MG63 (cell line): ENCODE measurements at regions not wholly inside any gene's neighbourhood (a gene's known extent, or its start where the extent isn't known, plus 50 kb on each side); places are given as distances from the start of the nearest gene placed in this dataset.

Experiments
- DNase-seq: peaks from one replicate; pipeline ENCODE4 v3.0.0-alpha.2; 2020
- H3K27me3 ChIP-seq: fragments of 250-450 bp; sonication (Bioruptor Pico); 2 replicates; pipeline ENCODE4 v1.5.1; 2020; ENCODE audit warnings: mild to moderate bottlenecking, moderate library complexity
- H3K36me3 ChIP-seq: fragments of 250-450 bp; sonication (Bioruptor Pico); 2 replicates; pipeline ENCODE4 v1.5.1; 2020; ENCODE audit warnings: mild to moderate bottlenecking, moderate library complexity
- H3K4me3 ChIP-seq: fragments of 250-450 bp; sonication (Bioruptor Pico); 2 replicates; pipeline ENCODE4 v1.5.1; 2020; ENCODE audit warnings: mild to moderate bottlenecking, moderate library complexity
- H3K9me3 ChIP-seq: fragments of 250-450 bp; sonication (Bioruptor Pico); 2 replicates; pipeline ENCODE4 v1.5.1; 2020; ENCODE audit warnings: mild to moderate bottlenecking, moderate library complexity

DNA sequence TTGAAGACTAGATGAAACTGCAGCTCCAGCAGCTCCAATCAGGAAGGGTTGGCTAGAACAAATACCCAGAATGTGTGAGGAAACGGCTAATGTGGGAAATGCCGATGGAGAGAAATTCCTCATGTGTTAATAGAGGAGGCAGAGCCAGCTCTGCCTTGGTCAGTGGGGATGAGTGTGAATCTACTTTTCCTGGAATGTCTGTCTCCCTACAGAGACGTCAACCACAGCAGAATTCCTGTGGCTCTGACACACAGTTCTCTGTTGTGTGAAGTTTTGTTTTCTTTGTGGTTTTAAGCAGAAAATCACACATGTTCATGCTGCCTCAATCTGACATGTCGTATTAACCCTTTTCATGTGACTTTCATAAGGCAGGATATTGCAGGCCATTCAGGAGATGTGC lies 476.6 kb upstream of the WWC1 start:
- no peaks in the 10 kb centered on the region for H3K36me3 ChIP-seq
- H3K4me3 ChIP-seq: no peak overlapping the region
- H3K9me3 ChIP-seq: peaks cover 9% of the 10 kb centered on the region; the same call in 1 of the 2 replicates
- no peaks in the 10 kb centered on the region for H3K27me3 ChIP-seq
- peak; percentile 74 for DNase-seq

DNA sequence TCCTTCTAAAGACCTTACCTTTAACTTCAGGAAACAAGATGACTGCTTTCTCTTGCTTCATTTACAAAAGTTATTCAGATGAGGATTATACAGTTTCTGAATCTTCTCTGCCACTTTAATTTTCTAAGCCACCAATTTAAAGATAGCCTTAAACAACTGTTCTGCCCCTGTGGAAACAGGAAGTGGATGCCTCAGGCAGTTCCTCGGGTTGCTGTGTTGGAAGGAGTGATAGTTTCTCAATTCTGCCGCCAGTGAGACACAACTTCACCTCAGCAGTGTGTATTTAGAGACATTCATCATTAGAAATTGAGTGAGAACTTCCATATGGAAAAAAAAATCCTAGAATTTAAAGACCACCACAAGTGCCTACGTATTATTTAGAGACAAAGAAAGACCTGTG lies 475.1 kb upstream of the WWC1 start:
- Histone ChIP-seq H3K27me3 (no peaks in the 10 kb centered on the region), H3K4me3 (no peak overlapping the region)
- DNase-seq: no peak

DNA sequence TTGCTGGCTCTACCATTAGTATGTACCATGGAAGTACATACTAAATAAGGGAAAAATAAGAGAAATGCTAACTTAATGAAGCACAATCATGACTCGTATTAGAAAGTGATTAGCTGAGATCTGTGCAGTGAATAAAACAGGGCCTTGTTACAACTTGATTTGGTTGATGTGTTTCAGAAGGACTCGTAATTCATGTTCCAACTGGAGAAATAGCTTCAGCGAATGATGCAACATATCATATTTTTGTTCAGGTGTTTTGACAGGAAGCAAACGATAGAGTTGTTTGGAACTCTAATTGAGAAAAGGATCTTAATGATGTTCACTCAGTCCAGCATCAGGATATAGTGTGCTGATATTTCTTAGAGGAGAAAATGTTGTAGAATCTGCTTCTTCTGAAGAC lies 474.6 kb upstream of the WWC1 start:
- no peak for DNase-seq
- Histone ChIP-seq H3K4me3 (no peak overlapping the region), H3K9me3 (peaks cover 9% of the 10 kb centered on the region; the same call in 1 of the 2 replicates), H3K36me3 (no peaks in the 10 kb centered on the region), H3K27me3 (no peaks in the 10 kb centered on the region)

More for the DNA sequence above, 475.1 kb upstream of the WWC1 start:
- Histone ChIP-seq H3K9me3 (peaks cover 9% of the 10 kb centered on the region; the same call in 1 of the 2 replicates), H3K36me3 (no peaks in the 10 kb centered on the region)

DNA sequence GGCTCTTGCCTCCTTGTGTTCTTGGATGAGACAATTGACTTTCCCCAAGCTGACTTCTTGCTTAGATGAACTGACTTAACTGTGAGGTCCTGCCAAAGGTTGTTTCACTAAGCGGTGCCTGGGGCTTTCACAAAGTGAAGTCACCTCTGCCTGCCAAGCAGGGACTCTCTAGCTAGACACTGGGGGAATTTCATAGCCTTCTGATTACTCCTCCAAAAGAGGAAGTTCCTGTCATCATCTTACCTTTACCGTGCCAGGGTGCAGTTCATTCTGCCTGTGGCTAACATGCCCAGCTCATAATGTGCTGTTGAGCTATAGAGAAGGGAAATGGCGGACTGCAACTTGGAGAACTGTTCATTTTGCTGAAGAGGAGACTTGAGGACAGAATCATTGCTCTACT lies 472.0 kb upstream of the WWC1 start:
- Histone ChIP-seq H3K36me3 (no peaks in the 10 kb centered on the region), H3K9me3 (peaks cover 9% of the 10 kb centered on the region; the same call in 1 of the 2 replicates), H3K27me3 (no peaks in the 10 kb centered on the region), H3K4me3 (no peak overlapping the region)
- DNase-seq: no peak

DNA sequence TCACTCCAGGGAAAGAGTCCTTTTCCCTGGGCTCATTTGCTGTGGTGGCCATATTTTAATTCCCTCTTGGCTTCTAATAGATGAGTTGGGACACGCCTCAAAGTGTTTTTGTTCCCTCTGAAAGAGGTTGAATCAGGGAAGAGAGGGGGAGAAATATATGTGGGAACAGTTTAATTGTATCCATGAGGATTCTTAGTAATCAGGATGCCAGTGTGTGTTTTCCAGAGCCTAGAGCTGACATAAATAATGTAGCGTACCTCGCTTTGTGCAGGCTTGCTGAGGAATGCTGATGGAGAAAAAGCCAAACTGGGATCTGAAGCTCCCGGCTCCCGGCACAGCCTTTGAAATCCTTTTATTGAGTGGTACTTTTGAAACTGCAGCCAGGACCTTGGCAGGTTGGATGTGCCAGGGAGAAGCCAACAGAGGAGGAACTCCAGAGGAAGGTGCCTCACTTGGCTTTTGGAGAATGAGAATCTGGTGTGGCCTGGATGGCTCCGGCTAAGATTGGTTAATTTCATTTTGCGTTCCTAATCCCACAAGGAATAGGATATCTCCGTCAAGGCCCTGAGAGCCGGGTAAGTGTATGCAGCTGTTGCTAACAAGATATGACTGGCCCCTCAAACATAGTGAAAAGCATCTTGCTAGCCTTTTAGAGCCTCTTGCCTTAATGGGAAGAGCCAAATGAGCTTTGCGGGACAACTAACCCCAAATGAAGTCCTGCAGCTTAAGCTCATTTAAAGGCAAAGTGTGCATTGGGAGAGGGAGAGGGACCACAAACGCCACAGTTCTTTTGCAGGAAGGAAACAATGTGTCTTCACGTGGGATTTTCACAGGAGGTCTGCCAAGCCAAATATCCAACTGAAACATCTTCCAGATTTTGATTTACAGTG lies 471.1 kb upstream of the WWC1 start:
- no peak for DNase-seq
- no peak overlapping the region for H3K4me3 ChIP-seq

DNA sequence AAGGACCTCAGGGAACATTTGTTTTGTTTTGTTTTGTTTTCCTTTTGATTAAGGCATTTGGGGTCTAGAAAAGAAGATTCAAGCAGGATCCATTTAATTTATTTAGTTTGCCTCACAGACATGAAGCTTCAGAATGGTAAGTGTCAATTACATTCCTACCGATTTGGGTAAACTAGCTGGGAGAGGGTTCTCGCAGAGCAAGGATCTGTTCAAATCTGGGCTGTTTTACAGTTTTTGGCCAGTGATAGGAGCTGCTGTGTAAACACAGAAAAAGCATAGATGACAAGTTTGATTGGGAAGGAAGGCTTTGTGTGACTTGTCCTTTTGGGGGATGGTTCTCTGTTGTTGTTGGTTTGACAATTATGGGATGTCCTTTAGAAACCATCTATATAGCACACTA lies 470.3 kb upstream of the WWC1 start:
- Histone ChIP-seq H3K9me3 (peaks cover 1% of the 10 kb centered on the region; the same call in 1 of the 2 replicates), H3K27me3 (no peaks in the 10 kb centered on the region), H3K36me3 (no peaks in the 10 kb centered on the region), H3K4me3 (no peak overlapping the region)
- DNase-seq: no peak

More for the DNA sequence above, 471.1 kb upstream of the WWC1 start:
- no peaks in the 10 kb centered on the region for H3K27me3 ChIP-seq
- peaks cover 9% of the 10 kb centered on the region; the same call in 1 of the 2 replicates for H3K9me3 ChIP-seq
- no peaks in the 10 kb centered on the region for H3K36me3 ChIP-seq

DNA sequence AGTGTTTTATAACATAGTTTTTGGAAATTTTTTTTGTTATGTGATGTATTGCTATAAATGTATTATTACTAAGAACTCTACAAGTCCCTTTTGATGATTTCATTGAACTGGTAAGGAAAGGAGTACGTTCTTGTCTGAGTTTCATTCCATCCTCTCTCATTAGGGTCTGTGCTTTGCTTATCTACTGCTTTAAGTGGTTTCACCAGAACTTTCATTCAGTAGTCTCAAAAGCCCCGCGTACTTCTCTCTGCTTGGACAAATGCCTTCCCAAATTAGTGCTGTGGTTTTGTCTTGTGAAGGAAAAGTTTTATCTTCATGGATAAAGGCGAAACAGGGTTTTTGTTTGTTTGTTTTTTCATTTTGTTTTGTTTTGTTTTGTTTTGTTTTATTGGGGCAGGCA lies 469.8 kb upstream of the WWC1 start:
- no peaks in the 10 kb centered on the region for H3K27me3 ChIP-seq
- H3K9me3 ChIP-seq: no peaks in the 10 kb centered on the region
- H3K4me3 ChIP-seq: no peak overlapping the region
- DNase-seq: no peak
- H3K36me3 ChIP-seq: no peaks in the 10 kb centered on the region

DNA sequence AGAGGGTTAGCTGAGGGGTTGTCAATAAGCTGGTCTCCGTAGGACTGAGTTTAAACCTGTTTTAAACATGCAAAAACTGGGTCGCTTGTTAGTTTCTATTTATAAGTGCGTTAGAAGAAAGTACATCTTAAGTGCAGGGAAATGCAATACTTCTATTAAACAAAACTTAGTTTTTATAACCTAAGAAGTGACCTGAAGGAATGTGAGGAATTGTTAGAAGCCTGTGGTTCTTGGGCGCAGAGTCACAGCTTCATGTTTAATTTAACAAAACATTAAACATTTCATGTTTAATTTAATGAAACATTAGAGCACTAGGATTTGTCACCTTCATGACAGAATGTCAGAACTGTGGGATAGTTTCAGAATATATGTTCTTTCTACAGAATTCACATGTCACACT lies 469.2 kb upstream of the WWC1 start:
- DNase-seq: no peak
- Histone ChIP-seq H3K27me3 (no peaks in the 10 kb centered on the region), H3K4me3 (no peak overlapping the region)

DNA sequence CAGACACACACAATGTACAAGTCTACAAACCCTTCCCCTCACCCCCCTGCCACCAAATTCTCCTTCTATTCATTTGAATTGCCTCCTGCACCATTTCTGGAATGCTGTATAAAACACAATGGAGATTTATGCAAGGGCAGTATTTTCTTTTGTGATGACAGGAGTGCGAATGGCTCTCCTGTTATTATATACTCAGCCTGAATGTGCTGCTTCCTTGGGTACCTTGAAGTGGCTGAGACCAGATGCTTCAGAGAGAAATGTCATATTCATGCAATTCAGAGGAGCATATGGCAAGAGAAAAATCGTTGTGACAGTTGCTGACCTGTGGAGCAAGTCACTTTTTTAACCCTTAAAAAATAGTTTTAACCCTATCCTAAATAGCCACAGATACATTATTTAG lies 468.0 kb upstream of the WWC1 start:
- no peaks in the 10 kb centered on the region for H3K36me3 ChIP-seq
- H3K4me3 ChIP-seq: no peak overlapping the region
- no peak for DNase-seq
- no peaks in the 10 kb centered on the region for H3K27me3 ChIP-seq
- no peaks in the 10 kb centered on the region for H3K9me3 ChIP-seq

More for the DNA sequence above, 469.2 kb upstream of the WWC1 start:
- H3K36me3 ChIP-seq: no peaks in the 10 kb centered on the region
- no peaks in the 10 kb centered on the region for H3K9me3 ChIP-seq

DNA sequence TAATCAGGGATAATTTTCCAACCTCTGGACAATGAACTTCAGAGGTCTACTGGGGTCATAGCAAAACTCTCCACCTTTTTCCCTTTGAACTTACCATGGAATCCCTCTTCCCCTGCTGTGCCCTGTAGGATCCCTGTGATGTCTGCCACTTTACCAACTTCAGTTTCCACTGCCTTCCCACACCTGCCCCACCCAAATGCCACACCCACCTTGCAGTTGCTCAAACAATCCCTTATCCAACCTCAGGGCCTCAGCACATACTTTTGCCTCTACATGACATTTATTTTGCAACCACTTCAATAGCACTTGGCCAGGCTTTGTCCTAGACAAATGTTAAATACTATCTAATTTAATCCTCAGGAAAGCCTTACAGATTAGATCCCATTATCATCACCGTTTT lies 463.7 kb upstream of the WWC1 start:
- DNase-seq: no peak
- H3K9me3 ChIP-seq: no peaks in the 10 kb centered on the region

DNA sequence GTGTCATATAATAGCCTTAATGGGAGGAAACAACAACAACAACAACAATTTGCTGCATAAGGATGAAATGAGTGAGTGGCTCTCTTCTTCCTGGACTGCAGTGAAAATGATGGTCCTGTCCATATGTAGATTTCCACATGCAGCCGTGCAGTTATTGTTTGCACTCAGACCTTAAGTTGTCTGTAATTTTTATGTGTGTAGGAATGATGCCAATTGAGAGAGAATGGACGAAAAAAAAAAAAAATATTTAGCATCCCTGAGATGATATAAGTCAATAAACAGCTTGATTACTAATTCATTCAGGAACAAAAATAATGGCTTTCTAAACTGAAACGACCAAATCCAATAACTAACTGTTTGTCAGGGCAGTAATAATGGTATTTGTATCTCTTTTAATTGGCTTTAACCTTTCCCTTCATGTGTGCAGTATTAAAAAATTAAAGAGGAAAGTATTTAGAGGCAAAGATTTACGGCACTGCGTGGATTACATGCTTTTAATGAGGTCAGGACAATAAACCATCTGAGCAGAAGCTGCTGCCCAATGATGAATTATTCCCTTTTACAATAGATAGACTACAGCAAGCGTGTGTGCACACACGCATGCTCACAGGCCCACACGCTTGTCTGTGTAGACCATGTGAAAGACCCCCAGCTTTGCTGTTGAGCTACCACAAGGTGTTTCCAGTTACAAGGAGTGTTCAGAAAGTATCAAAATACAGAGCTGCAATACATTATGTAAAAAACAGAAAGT lies 459.5 kb upstream of the WWC1 start:
- Histone ChIP-seq H3K4me3 (no peak overlapping the region), H3K27me3 (no peaks in the 10 kb centered on the region), H3K36me3 (no peaks in the 10 kb centered on the region), H3K9me3 (no peaks in the 10 kb centered on the region)
- no peak for DNase-seq

More for the DNA sequence above, 463.7 kb upstream of the WWC1 start:
- H3K4me3 ChIP-seq: no peak overlapping the region
- H3K27me3 ChIP-seq: no peaks in the 10 kb centered on the region
- H3K36me3 ChIP-seq: no peaks in the 10 kb centered on the region

DNA sequence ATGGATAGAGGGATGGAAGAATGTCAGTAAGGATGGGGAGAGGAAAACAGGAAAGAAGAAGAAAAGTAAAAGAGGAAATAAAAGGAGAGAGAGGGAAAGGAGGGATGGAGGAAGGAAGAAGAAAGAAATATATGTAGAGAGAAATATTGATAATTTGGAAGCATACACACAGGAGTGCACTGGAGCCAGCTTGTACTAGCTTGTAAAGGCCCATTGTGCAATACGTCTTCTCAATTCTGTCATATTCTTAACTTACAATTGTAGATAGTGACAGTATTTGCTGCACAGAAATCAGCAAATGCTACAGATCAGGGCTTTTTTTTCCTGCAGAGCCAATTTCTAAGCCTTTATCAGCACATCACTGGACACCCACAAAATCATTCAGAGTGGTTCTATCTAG lies 458.8 kb upstream of the WWC1 start:
- H3K27me3 ChIP-seq: no peaks in the 10 kb centered on the region
- no peak overlapping the region for H3K4me3 ChIP-seq
- no peaks in the 10 kb centered on the region for H3K36me3 ChIP-seq
- DNase-seq: no peak
- no peaks in the 10 kb centered on the region for H3K9me3 ChIP-seq

DNA sequence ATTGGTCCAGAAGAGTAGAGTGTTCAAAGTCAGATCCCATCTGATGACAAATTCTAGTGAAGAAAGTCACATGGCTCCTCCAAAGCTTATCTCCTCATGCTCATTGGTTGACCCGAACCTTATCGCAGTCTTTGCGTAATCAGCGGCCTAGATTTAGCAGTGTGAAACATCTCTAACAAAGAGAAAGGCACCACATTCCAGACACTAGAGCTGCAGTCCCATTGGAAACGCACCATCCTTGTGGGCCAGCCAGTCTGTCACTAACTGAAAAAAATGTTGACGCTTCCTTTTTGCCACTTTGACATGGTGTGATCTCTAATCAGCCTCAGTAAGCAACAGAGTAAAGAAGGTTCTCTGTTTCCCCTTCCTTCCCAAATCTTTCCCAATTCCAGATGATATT lies 458.0 kb upstream of the WWC1 start:
- Histone ChIP-seq H3K27me3 (no peaks in the 10 kb centered on the region), H3K36me3 (no peaks in the 10 kb centered on the region), H3K9me3 (no peaks in the 10 kb centered on the region), H3K4me3 (no peak overlapping the region)
- DNase-seq: no peak

DNA sequence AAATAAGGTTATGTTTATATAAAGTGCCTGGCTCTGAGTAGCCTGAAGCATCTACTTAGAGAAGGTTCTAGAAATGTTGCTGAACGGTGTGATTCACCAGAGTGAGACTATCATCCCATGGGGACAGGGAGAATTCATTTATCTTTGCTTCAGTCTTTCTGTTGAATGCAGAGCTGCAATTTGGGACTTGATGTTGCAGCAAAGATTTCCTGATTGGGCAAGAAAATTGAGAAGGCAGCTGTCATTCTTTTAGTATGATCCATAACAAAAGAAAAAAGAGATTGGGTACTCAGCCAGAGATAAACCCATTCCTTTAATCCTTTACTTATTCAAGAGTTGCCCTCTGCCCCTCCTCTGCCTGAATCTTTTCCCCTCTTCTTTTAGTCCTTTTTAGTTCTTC lies 456.3 kb upstream of the WWC1 start:
- no peaks in the 10 kb centered on the region for H3K9me3 ChIP-seq

DNA sequence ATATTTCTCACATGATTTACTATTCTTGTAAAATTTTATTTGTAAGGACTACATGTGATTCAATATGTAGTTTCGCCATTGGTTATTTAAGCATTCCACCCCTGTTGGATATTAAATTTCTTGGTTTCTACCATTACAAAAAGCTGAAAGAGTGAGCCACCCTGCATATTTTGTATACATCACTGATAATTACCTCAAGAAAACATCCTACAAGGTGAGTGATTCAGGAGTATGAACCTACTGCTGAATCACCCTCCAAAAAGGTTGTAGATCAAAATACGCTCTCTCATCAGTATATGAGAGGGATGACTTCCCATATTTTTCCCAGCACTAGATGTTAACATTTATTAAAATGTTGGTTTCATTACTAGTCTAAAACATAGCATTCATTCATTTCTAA lies 454.3 kb upstream of the WWC1 start:
- no peak overlapping the region for H3K4me3 ChIP-seq
- H3K9me3 ChIP-seq: no peaks in the 10 kb centered on the region
- no peaks in the 10 kb centered on the region for H3K36me3 ChIP-seq
- no peak for DNase-seq
- no peaks in the 10 kb centered on the region for H3K27me3 ChIP-seq

More for the DNA sequence above, 456.3 kb upstream of the WWC1 start:
- Histone ChIP-seq H3K36me3 (no peaks in the 10 kb centered on the region), H3K27me3 (no peaks in the 10 kb centered on the region), H3K4me3 (no peak overlapping the region)
- no peak for DNase-seq

DNA sequence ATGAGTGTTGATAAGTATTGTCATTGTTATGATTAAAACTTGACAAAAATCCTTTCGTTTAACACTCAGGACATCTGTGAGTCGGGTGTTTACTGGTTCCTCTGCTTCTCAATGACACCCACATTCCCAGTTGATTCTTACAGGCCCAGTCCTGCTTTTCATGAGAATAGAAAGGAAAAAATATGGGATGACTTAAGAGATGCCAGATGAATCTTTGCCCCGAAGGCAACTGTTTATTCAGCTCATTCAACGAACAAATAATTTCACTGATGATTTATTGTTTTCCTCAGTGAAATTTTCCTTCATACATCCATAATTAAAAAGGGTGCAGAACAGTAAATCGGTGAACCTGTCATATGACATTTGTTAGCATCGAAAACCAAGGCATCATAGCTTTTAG lies 452.4 kb upstream of the WWC1 start:
- H3K9me3 ChIP-seq: no peaks in the 10 kb centered on the region
- no peaks in the 10 kb centered on the region for H3K36me3 ChIP-seq
- H3K27me3 ChIP-seq: no peaks in the 10 kb centered on the region
- DNase-seq: no peak
- no peak overlapping the region for H3K4me3 ChIP-seq

DNA sequence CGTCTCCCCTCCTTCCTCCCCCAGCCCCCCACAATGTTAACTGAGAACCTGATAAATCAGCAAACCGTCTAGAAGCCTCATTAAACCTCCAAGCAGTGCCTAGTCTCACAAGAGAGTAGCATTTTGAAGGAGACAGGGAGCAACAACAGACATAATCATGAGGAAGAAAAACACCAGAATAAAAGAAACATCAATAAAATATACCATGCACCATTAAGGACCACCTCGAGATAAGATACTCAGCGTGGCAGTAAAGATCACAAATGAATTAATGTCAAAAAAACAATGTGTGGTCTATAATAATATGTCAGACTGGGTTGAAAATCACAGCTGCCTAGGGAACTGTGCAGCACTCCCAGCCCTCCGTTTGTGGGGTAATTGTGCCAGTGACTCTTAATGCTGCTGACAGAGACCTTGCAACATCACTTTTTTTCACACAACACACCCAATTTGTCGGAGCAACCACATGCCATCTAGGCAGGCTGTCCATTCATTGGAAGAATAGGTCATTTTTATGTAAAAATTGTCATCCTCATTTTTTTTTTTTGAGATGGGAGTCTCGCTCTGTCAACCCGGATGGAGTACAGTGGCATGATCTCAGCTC lies 450.8 kb upstream of the WWC1 start:
- no peak for DNase-seq
- no peaks in the 10 kb centered on the region for H3K9me3 ChIP-seq
- no peaks in the 10 kb centered on the region for H3K27me3 ChIP-seq
- H3K36me3 ChIP-seq: no peaks in the 10 kb centered on the region
- no peak overlapping the region for H3K4me3 ChIP-seq
